GM21825 (cell line): ENCODE measurements at regions not wholly inside any gene's neighbourhood (a gene's known extent, or its start where the extent isn't known, plus 50 kb on each side); places are given as distances from the start of the nearest gene placed in this dataset.
"Not testable (repeated sequence)": the region's sequence is repeated elsewhere in the genome, so short reads cannot be mapped to it uniquely, and the experiment has no call there.

Source experiments
- ATAC-seq: cut with Tn5 transposase; IDR thresholded peaks from one replicate; pipeline ENCODE4 v1.9.1; 2021; ENCODE audit warnings: mild to moderate bottlenecking, moderate library complexity; ENCODE audit not compliant: unreplicated experiment

GRCh38 chr10:52477305-52477704 is 163.2 kb downstream of the DKK1 start:
- ATAC-seq = no peak

- no peak for ATAC-seq
These were observed 165.5 kb downstream of the DKK1 start for GRCh38 chr10:52479567-52479966.

GRCh38 chr10:52481986-52482555 is 168.0 kb downstream of the DKK1 start:
- no peak for ATAC-seq

DNA sequence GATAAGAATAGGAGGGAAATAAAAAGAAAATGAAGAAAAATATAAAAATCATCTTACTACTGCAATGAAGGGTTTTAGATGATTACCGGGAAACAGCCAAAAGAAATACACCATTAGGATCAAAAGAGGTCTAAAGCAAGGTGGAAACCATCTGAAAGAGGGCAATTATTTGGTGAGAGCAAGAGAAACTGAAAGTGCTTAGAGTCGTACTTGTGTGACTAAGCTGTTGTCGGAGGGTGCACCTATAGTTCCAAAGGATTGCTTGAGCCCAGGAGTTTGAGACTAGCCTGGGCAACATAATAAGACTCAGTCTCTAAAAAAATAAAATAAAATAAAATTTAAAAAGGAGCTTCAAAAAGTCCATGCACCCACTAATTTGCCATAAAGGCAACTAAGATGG is 169.5 kb downstream of the DKK1 start:
- ATAC-seq = peak; percentile 68

GRCh38 chr10:52484206-52485065 is 170.4 kb downstream of the DKK1 start:
- no peak for ATAC-seq

DNA sequence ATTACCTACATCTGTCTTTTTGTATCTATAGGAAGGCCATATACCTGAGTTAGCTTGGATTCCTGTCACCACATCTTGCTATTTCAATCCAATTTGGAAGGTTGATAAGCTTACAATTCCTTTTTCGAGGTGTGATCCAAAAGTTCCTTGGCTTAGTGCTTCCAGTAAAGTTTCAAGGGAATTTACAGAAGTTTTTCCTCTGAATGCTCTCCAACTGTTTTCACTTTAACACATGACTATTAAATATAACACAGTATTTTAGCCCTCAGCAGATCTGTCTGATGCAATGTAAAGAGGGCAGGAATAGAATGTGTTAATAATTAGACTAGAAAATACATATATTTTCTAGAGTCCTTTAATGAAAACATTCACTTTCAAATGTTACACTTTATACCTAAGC is 171.4 kb downstream of the DKK1 start:
- ATAC-seq = no peak

DNA sequence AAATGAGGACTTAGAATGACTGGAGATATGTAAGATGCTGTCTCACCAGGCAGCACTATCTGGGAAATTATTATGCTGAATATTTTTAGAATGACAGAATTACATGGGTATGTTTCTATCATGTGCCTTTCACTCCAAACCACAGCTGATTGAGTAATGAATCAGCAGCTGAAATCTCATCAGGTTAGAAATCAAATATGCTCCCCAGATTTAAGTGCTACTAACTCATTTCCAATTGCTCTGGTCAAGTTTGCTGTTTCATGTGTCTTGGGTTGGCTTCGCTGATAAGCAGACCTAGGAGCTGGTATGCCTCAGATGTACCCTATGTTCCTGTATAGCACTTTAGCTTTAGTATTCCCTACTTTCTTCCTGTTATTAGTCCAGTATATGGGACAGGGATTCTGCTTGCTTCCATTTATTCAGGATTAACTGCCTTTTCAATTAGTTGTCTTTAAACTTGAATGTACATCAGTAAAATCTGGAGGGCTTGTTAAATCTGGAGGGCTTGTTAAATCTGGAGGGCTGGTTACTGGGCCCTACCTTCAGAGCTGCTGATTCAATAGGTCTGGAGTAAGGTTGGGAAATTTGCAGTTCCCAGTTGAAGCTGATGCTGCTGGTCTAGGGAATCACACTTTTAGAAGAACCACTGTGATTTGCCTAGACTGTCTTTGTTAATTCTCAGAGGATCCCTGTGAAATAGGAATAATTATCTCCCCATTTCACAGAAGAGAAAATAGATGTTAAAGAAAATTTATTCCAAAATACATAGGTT is 172.9 kb downstream of the DKK1 start:
- ATAC-seq = no peak

- no peak for ATAC-seq
These were observed 174.8 kb downstream of the DKK1 start for GRCh38 chr10:52488606-52489485.

- no peak for ATAC-seq
These were observed 177.3 kb downstream of the DKK1 start for GRCh38 chr10:52491246-52491995.

DNA sequence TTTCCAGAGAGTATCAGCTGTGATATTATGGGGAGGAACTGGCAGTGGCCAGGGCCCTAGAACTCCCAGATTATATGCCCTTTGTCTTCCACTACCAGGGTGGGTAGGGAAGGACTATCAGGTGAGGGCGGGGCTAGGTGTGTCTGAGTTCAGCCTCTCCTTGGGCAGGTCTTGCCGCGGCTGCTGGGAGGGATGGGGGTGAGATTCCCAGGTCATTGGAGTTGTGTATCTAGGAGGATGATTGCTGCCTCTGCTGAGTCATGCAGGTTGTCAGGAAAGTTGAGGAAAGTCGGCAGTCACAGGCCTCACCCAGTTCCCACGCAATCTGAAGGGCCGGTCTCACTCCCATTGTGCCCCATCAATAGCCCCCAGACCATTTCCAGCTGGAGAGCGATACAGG is 185.2 kb downstream of the DKK1 start:
- no peak for ATAC-seq

- ATAC-seq = no peak
These were observed 186.4 kb downstream of the DKK1 start for GRCh38 chr10:52500476-52500875.

GRCh38 chr10:52502237-52502636 is 188.2 kb downstream of the DKK1 start:
- ATAC-seq = no peak

DNA sequence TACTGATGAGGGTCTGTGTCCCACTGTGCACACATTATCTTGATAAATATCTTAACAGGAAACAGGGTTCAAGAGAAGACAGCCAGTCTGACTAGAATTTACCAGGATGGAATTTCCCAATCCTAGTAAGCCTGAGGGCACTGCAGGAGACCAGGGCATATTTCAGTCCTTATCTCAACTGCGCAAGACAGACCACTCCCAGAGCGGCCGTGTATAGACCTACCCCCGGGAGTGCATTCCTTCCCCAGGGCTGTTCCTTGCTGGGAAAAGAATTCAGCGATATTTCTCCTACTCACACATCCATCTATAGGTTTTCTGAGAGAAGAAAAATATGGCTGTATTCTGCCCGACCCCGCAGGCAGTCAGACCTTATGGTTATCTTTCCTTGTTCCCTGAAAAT is 191.3 kb downstream of the DKK1 start:
- not testable (repeated sequence) for ATAC-seq

- ATAC-seq = no peak
These were observed 200.4 kb downstream of the DKK1 start for GRCh38 chr10:52514481-52514880.

GRCh38 chr10:52517012-52517411 is 202.9 kb downstream of the DKK1 start:
- ATAC-seq = no peak

GRCh38 chr10:52523696-52524095 is 209.6 kb downstream of the DKK1 start:
- no peak for ATAC-seq

GRCh38 chr10:52525761-52526160 is 211.7 kb downstream of the DKK1 start:
- ATAC-seq = no peak

GRCh38 chr10:52526251-52526823 is 212.3 kb downstream of the DKK1 start:
- no peak for ATAC-seq

GRCh38 chr10:52532650-52533290 is 218.7 kb downstream of the DKK1 start:
- no peak for ATAC-seq
